ENCODE measurements at regions not wholly inside any gene's neighbourhood (a gene's known extent, or its start where the extent isn't known, plus 50 kb on each side); places are given as distances from the start of the nearest gene placed in this dataset.

DNA sequence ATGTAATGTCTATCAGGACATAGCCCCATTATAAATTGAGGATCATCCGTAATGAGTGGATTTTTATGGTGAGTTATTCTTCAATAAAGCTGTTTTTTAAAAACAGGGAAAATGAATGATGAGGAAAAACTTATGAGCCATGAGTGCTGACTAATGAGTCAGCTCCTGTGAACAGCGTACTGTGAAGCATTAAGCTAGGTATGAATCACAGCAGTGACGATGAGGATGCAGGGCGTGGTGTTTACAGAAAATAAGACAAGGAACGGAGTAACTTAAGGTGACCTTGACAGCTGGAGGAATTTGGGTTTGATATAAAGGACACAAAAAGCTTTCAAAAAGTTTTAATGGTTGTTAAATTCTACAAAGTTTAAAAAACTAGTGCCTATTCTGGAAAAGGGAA is 96.3 kb downstream of the FOXF2 start:
- intact Hi-C loops (cut with DNase I) = no loop called here
- Histone ChIP-seq H3K4me3 (no peak overlapping the region), H3K4me1 (no peaks in the 10 kb centered on the region), H3K27me3 (peaks cover 0 to 7% (median 0%) of the 10 kb centered on the region in 4 donors), H3K9me3 (no peaks in the 10 kb centered on the region), H3K27ac (replicated peaks in 1 of 4) (no peak overlapping the region), H3K36me3 (no peaks in the 10 kb centered on the region)
- WGBS = 55% methylated on average over 5 of the region's 5 CpGs
- TF ChIP-seq POLR2AphosphoS5 (IDR thresholded peaks at IDR 0.05) = no peak
- TF ChIP-seq POLR2A (IDR thresholded peaks at IDR 0.05; ENCODE audit: low read depth) = no peak
- TF ChIP-seq EP300 (IDR thresholded peaks at IDR 0.05) = no peak
- TF ChIP-seq, protein P1, sequence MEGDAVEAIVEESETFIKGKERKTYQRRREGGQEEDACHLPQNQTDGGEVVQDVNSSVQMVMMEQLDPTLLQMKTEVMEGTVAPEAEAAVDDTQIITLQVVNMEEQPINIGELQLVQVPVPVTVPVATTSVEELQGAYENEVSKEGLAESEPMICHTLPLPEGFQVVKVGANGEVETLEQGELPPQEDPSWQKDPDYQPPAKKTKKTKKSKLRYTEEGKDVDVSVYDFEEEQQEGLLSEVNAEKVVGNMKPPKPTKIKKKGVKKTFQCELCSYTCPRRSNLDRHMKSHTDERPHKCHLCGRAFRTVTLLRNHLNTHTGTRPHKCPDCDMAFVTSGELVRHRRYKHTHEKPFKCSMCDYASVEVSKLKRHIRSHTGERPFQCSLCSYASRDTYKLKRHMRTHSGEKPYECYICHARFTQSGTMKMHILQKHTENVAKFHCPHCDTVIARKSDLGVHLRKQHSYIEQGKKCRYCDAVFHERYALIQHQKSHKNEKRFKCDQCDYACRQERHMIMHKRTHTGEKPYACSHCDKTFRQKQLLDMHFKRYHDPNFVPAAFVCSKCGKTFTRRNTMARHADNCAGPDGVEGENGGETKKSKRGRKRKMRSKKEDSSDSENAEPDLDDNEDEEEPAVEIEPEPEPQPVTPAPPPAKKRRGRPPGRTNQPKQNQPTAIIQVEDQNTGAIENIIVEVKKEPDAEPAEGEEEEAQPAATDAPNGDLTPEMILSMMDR (IDR thresholded peaks at IDR 0.05) = no peak
- no peak for DNase-seq (ENCODE audit: extremely low spot score)

DNA sequence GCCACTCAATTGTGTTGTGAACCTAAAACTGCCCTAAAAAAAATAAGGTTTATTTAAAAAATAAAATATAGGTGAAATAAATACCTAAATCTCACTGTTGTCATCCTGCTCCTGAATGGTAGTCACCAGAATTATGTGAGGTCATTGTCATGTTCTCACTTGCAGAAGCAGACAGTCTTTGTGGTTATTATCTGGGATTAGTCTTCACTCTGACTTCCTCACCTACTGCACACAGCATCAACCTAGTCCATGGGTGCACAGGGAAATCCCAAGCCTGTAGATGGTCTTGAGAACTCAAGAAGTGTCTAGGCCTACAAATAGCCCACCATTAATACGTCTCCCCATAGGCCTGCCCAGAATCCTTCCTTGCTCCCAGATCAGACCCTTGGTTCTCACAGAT is 97.0 kb downstream of the FOXF2 start:
- Histone ChIP-seq H3K27me3 (peaks cover 0 to 7% (median 0%) of the 10 kb centered on the region in 4 donors), H3K36me3 (no peaks in the 10 kb centered on the region), H3K9me3 (no peaks in the 10 kb centered on the region), H3K4me1 (no peaks in the 10 kb centered on the region), H3K4me3 (no peak overlapping the region), H3K27ac (replicated peaks in 1 of 4) (no peak overlapping the region)
- WGBS = 78% methylated on average over 1 of the region's 1 CpG
- TF ChIP-seq, protein P1 (IDR thresholded peaks at IDR 0.05) = no peak
- TF ChIP-seq POLR2A (IDR thresholded peaks at IDR 0.05; ENCODE audit: low read depth) (no peak), POLR2AphosphoS5 (IDR thresholded peaks at IDR 0.05) (no peak), EP300 (IDR thresholded peaks at IDR 0.05) (no peak)
- intact Hi-C loops (cut with DNase I) = no loop called here
- no peak for DNase-seq (ENCODE audit: extremely low spot score)

DNA sequence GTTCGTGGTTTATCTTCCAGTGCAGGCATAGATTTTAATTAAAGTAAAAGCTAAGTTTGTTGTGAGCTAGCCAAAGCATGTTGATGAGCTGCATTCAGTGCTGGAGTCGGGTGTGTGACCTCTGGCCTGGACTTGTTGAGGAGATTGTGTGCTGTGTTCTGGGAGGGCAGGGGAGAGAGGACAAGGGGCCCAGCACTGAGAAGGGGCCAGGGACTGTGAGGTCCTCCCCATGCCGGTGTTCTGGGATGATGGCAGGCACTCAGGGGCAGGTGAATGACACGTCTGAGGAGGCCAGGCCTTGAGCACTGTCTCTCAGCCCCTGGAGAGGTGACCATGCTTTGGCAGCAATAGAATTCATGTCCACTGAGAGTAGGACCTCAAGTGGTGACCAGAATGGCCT is 97.9 kb downstream of the FOXF2 start:
- no peak overlapping the region for H3K27ac ChIP-seq (replicated peaks in 1 of 4)
- intact Hi-C loops (cut with DNase I) = no loop called here
- no peaks in the 10 kb centered on the region for H3K36me3 ChIP-seq
- H3K9me3 ChIP-seq = no peaks in the 10 kb centered on the region
- H3K4me3 ChIP-seq = no peak overlapping the region
- no peak for DNase-seq (ENCODE audit: extremely low spot score)
- H3K27me3 ChIP-seq = no peaks in the 10 kb centered on the region
- WGBS = 88% methylated on average over 4 of the region's 4 CpGs
- H3K4me1 ChIP-seq = no peaks in the 10 kb centered on the region
- TF ChIP-seq, protein P1 (IDR thresholded peaks at IDR 0.05) = no peak
- TF ChIP-seq POLR2AphosphoS5 (IDR thresholded peaks at IDR 0.05) (no peak), POLR2A (IDR thresholded peaks at IDR 0.05; ENCODE audit: low read depth) (no peak), EP300 (IDR thresholded peaks at IDR 0.05) (no peak)

DNA sequence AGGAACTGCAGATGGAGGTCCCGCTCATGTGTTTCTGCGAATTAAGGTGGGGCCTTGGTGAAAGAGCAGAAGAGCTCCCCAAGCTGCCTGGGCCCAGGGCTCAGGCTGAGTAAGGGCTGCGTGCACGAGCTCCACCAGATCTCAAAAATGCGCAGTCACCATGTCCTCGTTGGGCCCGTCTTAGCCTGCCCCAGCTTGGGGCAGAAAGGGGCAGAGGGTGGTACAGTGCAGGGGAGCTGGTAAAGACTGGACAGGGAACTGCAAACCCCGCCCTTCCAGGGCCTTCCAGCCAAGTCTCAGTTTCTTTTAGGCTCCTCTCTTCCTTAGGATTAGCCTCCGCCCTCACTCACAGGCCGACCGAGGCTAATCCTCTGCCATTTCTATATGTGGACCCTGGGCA is 101.6 kb downstream of the FOXF2 start:
- no peaks in the 10 kb centered on the region for H3K27me3 ChIP-seq
- no peak overlapping the region for H3K27ac ChIP-seq (replicated peaks in 1 of 4)
- no peaks in the 10 kb centered on the region for H3K4me1 ChIP-seq
- no peak for DNase-seq (ENCODE audit: extremely low spot score)
- peaks cover 0 to 4% (median 0%) of the 10 kb centered on the region in 4 donors for H3K9me3 ChIP-seq
- WGBS = 96% methylated on average over 8 of the region's 11 CpGs
- no peaks in the 10 kb centered on the region for H3K36me3 ChIP-seq
- no peak overlapping the region for H3K4me3 ChIP-seq
- intact Hi-C loops (cut with DNase I) = no loop called here
- TF ChIP-seq EP300 (IDR thresholded peaks at IDR 0.05) (no peak), POLR2AphosphoS5 (IDR thresholded peaks at IDR 0.05) (no peak), POLR2A (IDR thresholded peaks at IDR 0.05; ENCODE audit: low read depth) (no peak)
- TF ChIP-seq, protein P1 (IDR thresholded peaks at IDR 0.05) = no peak

DNA sequence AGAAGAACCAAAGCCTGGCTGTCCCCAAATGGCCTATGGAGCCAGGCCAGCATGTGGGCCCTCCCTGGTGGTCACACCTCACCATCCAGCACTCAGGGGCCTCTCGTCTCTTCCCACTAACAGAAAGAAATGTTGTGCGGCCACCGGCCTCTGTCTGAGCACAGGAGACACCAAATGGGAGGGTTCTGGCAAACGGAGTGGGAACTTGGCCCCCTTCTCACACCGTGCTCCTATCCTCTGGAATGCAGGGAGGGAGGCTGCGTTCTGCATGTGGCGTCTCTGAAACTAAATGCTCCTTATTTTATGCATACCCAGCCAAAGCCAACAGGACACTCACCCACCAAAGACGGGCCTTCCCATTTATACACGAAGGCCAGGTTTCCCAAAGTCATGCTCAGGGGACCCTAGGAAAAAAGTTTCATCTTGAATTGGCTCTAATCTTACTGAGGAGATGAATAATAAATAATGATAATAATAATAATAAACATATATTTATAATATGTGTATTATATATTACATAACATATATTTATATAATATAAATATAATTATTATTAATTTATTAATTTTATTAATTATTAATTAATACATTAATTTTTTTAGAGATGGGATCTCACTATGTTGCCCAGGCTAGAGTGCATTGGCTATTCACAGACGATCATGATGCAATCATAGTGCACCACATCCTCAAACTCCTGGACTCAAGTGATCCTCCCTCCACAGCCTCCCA is 102.4 kb downstream of the FOXF2 start:
- intact Hi-C loops (cut with DNase I) = no loop called here
- WGBS = 66% methylated on average over 8 of the region's 10 CpGs
- no peak overlapping the region for H3K4me3 ChIP-seq
- H3K9me3 ChIP-seq = peaks cover 0 to 9% (median 0%) of the 10 kb centered on the region in 4 donors
- no peaks in the 10 kb centered on the region for H3K27me3 ChIP-seq
- no peaks in the 10 kb centered on the region for H3K36me3 ChIP-seq
- TF ChIP-seq, protein P1 (IDR thresholded peaks at IDR 0.05) = no peak
- TF ChIP-seq POLR2AphosphoS5 (IDR thresholded peaks at IDR 0.05) (no peak), EP300 (IDR thresholded peaks at IDR 0.05) (no peak), POLR2A (IDR thresholded peaks at IDR 0.05; ENCODE audit: low read depth) (no peak)
- no peak overlapping the region for H3K27ac ChIP-seq (replicated peaks in 1 of 4)
- no peak for DNase-seq (ENCODE audit: extremely low spot score)
- no peaks in the 10 kb centered on the region for H3K4me1 ChIP-seq
